Right renal cortex interstitium (tissue), 3 donors: ENCODE measurements at regions not wholly inside any gene's neighbourhood (a gene's known extent, or its start where the extent isn't known, plus 50 kb on each side); places are given as distances from the start of the nearest gene placed in this dataset.

Experiments used
- DNase-seq, 3 donors: peaks; one replicate each; pipeline ENCODE4 v3.0.0-alpha.2; 2013; ENCODE audit warnings: low read depth in 3 of 3, low spot score in 2 of 3

DNA sequence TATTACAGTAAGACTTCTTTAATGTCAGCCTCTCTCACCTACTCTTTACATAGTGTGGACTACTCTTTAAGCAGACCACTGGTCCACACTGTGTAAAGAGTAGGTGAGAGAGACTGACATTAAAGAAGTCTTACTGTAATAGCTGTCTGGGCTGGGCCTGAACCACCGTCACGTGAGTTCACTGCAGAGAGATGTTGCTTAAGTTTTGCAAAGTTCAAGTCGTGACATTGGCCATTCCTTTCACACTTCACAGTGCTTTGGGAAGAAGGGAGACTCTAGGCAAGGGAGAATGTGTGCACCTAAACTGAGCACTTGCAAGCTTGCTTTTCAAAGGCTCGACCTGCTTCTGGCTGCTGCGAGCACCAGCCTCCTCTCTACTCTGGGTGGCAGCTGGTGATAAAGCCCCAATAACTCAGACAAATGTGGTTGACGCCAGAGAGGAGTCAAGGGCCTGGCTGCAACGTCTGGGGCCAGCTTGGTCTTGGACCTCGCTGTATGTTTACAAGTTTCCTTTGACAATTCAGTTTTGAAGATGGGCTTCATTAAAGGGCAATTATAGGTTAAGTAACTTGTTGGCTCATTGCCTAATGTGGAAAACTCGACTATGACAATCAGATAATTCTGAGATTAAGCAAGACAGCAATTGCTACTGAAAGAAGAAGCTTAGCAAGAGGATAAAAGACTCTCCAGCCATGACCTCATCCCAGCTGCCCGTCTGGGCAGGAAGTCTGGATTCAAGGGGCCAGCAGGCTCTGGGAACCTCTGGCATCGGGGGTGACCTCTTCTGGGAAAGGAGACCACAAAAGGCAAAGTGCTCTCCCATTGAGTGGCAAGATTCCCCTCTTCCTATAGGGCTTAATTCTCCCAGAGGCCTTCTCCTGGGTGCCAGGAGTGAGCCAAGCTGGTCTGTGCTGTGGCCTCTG lies 242.1 kb upstream of the TLE3 start:
- no peak for DNase-seq

DNA sequence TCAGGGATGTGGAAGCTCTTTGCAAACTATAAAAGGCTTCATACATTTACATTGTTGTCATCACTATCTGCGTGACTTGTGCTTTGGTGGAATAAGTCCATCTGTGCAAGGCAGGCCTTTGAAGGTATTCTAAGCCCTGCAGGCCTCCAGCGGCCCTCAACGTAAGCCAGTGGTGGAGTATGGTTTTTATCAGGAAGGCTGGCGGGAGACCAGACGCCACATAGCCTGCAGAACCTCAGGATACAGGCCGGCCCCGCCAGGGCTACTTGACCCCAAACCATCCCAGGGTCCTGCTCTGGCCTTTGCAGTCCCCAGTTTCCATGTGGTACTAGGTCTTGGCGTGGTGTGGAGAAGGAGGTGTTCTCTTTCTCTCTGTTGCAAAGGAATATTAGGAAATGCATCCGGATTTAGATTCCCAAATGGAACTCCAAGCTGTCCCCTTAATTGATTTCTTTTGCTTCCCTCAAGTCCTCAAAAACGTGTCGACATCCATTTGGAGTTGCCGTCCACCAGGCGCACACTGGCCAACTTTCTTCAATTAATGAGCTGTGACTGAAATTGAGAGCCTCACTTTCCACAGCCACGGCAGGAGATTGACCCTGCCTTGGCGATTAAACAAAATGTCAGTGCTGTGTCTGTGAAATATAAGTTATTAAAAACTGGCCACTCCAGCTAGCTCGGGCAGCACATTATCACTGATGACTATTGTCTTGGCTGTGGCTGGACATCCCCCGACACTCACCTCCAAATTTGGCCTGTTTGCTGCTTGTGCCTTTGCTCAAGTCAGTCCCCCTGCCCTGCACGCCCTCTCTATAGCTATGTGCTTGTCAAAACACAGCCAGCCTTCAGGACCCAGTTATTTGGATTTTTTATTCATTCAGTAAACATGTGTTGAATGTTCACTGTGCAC lies 239.8 kb upstream of the TLE3 start:
- no peak for DNase-seq

DNA sequence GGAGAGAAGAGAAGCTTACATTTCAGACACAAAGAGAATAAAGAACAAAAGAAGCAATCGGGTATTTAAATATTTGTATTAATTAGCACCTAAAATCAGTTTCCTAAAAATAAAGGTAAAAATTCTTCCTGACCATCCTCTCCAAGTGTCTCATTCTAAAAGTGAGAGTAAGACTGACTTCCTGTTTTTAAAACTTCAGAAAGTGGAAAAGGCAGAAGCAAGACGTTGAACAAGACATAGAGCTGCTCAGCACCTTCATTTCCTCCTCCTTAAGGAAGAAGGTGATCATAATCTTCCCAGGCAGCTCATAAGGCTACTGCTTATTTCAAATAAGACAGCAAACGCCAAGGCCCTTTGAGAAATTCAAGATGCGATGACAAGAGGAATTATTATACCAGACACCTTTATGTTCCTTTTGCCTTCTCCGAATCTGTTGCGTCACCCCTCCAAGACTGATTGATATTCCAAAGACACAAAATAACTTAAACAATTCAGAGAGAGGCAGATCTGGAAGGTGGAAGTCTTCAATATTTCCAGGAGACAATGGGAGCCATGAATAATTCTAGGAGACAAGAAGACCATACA lies 238.8 kb upstream of the TLE3 start:
- no peak for DNase-seq

DNA sequence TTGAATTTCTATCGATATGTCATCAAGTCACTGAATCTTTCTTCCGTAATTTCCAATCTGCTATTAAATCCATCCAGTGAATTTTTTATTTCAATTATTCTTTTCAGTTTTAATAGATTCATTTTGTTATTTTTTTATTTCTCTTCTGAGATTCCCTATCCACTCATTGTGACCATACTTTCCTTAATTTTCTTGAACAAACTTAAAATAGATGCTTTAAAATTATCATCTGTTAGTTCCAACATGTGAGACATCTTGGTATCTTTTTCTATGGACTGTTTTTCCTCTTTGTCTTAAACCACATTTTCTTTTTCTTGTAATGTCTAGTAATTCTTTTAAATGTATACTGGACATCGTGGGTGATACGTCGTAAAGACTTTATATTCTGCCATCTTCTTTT lies 236.6 kb upstream of the TLE3 start:
- no peak for DNase-seq

DNA sequence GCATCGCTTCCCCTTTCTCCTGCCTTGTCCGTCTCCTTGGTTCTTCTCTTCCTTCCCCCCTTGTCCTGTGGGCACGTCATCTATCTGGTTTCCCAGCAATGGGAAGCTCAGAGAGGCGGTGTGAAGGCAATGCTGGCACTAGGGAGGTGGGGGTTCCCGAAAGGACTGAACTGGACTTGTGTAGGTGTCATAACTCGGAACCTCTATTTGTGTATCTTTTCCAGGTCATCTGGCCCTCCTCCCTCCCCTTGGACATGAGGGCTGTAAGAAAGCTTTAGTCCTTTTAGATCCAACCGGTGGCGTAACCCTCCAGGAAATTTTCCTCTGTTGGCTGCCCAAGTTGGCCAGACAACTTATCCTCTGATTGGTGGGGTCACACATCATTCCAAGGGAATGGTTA lies 231.5 kb upstream of the TLE3 start:
- no peak for DNase-seq

DNA sequence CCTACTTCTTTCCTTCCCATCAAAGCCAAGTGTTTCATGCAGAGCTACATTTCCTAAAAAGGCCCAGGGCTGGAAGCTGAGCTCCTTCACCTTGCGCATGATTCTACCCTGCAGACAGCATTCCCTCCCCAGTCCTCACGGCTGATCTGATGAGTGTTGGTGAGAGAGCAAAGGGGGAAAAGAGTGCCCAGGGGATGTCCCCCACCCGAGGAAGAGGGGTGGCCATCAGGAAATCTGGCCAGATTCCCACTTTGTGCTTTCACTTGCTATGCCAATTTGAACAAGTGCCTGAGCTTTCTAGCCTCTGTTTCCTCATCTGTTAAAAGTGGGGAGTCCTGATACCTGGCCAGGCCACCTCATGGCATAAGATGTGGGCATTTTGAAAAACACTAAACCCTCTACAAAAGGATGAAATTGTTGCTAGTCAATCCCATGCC lies 231.0 kb upstream of the TLE3 start:
- no peak for DNase-seq

DNA sequence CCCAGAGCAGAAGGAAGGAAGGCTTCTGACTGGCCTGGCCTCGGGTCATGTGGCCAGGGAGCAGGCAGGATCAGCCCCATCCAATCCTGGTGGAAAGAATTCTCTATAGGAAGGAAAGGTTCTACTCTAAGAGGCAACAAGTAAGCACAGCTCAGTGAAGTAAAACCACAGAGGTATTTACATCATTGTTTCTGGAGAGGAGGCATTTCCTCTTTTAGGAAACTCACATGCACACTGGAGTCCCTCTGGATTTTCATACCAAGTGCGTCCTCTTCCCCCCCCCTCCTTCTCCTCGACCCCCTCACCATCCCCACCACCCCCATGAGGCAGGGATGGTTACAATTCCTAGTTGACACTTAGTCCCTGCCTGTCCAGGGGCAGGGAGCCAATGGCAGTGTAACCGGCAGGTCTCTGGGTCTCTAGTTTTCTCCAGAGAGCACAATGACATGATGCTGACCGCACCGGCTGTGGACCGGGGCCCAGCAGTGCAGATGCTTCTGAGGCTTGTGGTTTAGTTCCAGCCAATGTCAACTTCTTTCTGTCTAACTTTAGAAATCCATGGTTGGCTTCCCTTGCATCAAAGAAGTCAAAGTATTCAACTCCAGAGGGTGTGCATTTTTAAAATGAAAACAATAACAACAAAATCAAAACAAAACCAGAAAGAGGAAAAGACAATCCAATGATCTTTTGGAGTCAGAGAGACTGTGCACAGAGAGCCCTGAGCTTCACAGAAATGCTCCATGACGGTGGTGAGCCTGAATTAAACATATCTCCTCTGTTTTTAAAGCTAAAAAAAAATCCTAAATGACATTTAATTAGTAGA lies 230.3 kb upstream of the TLE3 start:
- DNase-seq: no peak

DNA sequence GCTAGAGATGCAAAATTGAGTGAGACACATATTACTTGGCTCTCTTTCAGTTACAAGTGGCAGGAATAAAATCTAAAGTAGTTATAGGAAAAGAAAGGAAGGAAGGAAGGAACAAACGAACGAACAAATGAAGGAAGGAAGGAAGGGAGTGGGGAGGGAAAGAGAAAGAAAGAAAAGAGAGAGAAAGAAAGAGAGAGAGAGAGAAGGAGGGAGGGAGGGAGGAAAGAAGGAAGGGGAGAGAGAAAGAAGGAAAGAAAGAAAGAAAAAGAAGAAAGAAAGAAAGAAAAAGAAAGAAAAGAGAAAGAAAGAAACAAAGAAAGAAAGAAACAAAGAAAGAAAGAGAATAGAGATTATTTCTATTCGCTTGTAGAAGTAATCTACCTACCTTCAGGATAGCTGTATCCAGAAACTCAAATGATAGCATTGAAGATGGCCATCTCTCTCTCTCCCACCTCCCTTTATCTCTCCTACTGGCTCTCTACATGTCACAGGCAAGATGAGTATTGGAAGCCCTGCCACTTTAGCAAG lies 229.7 kb upstream of the TLE3 start:
- no peak for DNase-seq

DNA sequence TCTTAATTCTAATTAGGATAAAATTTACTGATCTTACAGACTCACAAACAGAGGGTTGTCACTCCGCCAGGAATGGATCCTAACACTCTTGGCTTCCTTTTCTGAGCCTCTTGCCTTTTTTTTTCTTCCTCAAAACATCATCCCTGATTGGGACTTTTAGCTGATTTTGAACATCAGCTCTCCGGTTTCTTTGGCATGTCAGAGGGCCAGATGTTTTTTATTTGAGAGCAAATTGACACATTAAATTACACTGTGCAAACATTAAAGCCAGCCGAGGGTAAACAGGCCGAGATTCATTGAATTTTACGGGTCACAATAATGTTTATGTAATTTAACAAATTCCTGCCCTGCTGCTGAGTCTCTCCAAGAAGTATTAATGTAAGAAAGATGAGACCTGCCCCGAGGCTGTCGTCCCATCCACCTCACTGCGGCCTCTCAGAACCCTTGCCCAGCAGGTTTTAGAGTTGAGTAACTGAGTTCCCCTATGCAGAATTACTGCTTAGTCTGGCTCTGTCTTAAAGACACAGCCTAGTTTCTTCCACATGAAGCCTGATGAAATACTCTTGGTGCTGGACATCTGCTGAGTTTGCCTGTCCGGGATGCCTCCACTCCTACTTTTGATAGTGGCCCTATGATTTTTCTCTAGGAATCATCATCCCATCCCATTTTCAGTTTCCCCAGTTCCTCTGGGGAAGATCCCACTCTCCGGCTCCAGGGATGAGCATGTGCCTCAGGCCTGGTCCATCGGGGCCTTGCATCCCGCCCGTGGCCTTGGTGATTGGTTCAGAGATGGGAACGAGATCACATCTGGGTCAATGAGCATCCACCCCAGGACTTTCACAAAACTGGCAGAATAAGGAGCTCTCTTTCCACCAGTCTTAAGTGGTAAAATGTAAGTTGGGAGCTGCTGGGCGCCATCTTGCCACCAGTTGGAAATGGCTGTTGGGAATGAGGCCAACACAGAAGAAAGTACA lies 226.6 kb upstream of the TLE3 start:
- DNase-seq: no peak

DNA sequence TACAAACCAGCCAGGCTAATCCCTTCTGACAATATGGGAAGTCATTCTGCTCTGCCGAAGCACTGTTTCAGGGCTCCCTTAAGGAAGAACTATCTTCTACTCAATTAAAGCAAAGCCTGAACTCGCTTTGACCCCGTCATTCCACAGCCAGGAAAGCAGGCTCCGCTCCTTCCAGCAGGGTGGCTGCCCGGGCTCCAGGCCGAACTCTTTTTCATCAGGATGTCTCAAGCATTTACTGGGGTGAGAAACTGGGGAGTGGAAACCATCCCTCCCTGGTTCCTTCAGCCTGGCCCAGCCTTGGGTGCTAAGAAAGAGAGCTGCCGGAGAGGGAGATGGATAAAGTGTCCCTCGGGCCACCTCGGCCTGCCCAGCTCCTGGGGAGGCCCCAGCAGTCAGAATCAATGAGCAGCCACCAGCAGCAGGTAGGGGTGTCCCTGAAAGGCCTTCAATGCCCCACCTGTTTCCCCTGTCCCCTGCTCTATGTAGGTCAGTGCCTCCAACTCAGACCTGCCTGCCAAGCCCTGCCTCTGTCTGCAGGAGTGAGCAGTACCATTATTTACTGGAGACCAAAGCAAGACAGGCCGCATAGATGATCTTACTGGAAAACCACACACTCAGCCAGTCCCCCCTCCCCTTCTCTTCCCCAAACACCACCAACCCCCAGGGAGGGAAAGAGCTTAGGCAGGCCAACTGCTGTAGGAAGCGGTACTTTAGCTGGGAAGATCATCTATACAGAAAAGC lies 225.6 kb upstream of the TLE3 start:
- DNase-seq: no peak

DNA sequence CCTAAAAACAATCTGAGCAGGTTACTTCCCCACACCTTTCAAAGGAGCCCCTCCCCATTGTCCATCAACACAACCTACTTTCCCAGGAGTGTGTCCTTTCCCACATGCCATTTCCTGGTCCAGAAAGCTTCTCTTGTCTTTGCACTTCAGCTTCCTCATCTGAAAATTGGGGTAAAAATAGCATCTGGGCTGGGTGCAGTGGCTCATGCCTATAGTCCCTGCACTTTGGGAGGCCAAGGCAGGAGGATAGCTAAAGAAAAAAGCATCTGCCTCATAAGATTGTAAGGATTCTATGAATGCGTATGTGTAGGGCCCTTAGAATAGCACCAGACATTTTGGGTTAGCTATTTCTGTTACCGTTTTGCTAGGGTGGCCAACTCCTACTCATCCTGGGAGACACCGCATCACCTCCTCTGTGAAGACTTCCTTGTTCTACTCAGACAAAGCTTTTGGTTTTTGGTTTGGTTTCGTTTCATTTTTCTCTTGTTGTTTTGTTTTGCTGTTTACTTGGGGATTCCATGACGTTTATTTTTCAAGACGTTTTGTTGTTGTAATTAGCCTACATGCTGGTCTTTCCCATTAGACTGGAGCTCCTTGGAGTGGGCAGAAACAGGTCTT lies 224.4 kb upstream of the TLE3 start:
- no peak for DNase-seq

DNA sequence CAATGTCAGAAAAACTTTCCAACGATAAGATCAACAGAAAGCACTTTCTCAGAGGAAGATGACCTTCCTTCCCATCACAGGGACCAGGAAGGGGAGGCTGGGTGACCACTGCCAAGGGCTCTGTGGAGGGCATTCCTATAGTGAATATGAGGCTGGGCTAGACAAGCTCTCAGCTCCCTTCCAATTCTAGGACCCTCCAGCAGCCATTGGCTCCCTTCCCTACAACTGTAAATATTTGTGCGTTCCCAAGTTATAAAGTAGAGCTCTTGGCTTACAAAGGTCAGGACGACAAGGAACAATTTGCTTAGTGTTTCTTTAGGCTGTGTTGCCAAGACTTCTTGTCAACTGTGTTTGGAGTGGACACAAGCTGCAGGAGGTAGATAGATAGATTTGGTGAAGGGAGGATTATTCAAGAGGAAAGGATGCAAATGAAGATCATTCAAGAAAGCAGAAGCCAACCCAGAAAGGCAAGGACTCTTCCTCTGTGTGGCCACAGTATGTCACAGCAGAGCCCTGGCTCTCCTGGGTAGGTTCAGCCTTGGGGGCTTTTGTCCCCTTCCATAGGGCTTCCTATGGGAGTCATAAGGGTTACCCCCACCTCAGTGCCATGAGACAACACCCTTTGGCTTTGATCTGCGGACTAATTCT lies 223.6 kb upstream of the TLE3 start:
- DNase-seq: no peak

DNA sequence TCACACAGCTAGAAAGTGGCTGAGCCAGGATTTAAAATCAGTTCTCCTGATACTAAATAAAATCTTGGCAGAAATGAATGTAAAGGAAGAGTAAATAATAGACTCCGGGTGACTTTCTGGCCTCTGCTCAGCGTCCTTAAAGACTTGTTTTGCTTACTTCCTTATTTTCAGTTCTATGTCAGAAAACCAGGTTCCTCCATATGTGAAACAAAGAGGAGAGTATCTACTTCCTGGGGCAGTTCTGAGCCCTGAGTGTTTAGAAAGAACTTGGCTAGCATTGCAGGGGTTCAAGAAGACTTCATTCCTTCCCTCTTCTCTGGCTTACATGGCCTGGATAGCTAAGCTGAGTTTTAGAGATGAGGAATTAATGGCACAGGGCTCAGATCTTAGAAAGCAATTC lies 222.8 kb upstream of the TLE3 start:
- DNase-seq: no peak

DNA sequence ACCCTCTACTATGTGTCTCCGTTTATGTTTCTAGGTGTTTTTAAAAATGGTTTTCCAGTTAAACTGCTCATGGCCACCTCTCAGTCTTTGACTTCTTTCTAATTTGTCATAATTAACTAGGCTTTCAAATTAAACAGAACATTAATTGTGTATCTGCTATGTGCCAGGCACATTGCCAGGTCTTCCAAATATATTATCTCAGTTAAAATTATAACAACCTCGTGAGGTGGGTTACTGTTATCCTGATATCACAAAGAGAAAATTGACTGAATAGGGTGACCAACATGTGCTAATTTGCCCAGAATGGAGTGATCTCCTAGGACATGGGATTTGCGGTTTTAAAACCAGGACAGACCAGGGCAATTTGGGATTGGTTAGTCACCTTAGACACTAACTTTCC lies 222.4 kb upstream of the TLE3 start:
- DNase-seq: no peak

DNA sequence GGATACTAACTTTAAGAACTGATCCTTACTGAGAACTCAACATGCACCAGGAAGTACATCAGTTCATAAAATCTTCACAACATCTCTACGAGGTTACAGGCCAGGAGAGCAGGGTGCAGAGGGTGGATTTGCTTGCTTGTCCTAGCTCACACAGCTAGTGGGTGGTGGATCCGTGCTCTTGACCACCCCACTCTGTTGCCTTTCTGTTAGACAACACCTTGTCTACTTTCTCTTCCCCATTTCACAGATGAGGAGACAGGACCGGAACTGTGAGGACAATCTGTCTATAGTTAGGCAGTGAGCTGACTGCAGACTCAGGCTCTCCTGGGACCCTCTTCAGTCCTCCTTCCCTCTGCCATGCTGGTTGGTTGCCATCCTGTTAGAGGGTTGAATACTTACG lies 221.7 kb upstream of the TLE3 start:
- DNase-seq: no peak

DNA sequence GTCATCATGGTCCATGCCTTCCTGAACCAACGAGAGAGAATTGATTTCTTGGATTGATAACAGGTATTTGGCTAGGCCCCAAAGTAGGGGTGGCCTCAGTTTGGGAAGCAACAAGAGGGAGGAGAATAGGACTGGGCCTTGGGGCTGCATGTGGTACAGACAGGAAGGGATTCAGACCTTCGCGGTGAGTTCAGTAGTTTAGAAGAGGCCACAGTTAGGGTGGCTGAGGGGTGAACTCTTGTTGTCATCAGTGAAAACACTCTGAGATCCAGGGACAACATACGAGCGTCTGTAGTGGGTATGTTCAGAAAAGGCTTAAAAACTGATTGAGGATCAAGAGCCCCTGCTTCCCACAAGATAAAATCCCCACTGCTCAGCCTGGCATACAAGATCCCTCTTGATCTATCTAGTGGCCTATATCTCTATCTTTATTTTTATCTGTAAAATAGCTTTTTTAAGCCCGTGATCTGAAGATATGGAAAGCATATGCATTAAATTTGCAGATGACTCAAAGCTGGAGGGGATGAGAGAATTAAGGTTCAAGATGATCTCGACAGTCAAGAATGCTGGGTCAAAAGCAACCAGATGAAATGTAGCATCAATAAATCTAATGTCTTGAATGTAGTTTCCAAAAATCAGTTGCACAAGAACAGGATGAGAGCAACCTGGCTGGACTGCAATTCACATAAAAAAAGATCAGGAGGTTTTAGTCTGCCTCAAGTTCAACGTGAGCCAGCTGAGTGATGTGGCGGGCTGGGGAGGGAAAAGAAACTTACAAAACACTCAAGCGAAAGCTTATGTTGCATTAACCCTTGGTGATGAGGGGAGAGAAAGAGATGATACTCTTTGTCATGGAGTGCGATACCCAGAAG lies 221.1 kb upstream of the TLE3 start:
- no peak for DNase-seq
